ENCODE measurements at regions not wholly inside any gene's neighbourhood (a gene's known extent, or its start where the extent isn't known, plus 50 kb on each side); places are given as distances from the start of the nearest gene placed in this dataset.

- no peak for DNase-seq (ENCODE audit: low spot score)
- Histone ChIP-seq H3K27me3 (no peaks in the 10 kb centered on the region), H3K4me1 (peaks cover 0 to 4% of the 10 kb centered on the region in 2 donors), H3K9me3 (no peaks in the 10 kb centered on the region), H3K27ac (no peak overlapping the region), H3K36me3 (no peaks in the 10 kb centered on the region), H3K4me3 (no peak overlapping the region)
- TF ChIP-seq, protein P1, sequence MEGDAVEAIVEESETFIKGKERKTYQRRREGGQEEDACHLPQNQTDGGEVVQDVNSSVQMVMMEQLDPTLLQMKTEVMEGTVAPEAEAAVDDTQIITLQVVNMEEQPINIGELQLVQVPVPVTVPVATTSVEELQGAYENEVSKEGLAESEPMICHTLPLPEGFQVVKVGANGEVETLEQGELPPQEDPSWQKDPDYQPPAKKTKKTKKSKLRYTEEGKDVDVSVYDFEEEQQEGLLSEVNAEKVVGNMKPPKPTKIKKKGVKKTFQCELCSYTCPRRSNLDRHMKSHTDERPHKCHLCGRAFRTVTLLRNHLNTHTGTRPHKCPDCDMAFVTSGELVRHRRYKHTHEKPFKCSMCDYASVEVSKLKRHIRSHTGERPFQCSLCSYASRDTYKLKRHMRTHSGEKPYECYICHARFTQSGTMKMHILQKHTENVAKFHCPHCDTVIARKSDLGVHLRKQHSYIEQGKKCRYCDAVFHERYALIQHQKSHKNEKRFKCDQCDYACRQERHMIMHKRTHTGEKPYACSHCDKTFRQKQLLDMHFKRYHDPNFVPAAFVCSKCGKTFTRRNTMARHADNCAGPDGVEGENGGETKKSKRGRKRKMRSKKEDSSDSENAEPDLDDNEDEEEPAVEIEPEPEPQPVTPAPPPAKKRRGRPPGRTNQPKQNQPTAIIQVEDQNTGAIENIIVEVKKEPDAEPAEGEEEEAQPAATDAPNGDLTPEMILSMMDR (IDR thresholded peaks at IDR 0.05), result no peak
Observed at GRCh38 chr6:150705392-150705791, 105.7 kb downstream of the PLEKHG1 start.

- DNase-seq (ENCODE audit: low spot score), result no peak
- Histone ChIP-seq H3K4me3 (no peak overlapping the region), H3K9me3 (no peaks in the 10 kb centered on the region), H3K27me3 (no peaks in the 10 kb centered on the region), H3K36me3 (no peaks in the 10 kb centered on the region), H3K4me1 (peaks cover 0 to 10% of the 10 kb centered on the region in 2 donors), H3K27ac (no peak overlapping the region)
- TF ChIP-seq, protein P1 (IDR thresholded peaks at IDR 0.05), result no peak
Observed at GRCh38 chr6:150710236-150710635, 110.6 kb downstream of the PLEKHG1 start.

DNA sequence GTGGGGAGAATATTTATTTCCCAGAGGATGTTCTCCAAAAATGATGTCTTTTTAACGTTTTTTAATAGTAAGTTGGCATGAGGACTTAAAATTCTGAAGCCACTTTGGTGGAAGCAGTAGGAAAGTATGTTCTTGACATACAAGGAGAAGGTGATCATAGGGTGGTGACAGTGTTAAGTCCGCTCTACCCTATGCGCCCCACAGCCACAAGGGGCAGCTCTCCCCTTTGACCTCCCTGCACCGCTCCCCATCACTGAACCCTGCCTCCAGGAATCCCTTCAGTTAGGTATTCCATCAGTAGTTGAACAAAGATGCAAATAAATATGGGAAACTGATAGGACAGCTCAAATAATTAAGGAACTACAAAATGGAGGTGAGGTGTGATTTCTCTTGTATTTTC, 111.4 kb downstream of the PLEKHG1 start:
- Histone ChIP-seq H3K4me1 (peaks cover 0 to 10% of the 10 kb centered on the region in 2 donors), H3K4me3 (no peak overlapping the region), H3K9me3 (no peaks in the 10 kb centered on the region), H3K36me3 (no peaks in the 10 kb centered on the region), H3K27me3 (no peaks in the 10 kb centered on the region), H3K27ac (no peak overlapping the region)
- TF ChIP-seq, protein P1 (IDR thresholded peaks at IDR 0.05), result no peak
- DNase-seq (ENCODE audit: low spot score), result no peak

- Histone ChIP-seq H3K27me3 (no peaks in the 10 kb centered on the region), H3K4me1 (peaks cover 0 to 10% of the 10 kb centered on the region in 2 donors), H3K4me3 (no peak overlapping the region), H3K27ac (no peak overlapping the region), H3K9me3 (no peaks in the 10 kb centered on the region), H3K36me3 (no peaks in the 10 kb centered on the region)
- TF ChIP-seq, protein P1 (IDR thresholded peaks at IDR 0.05), result no peak
- no peak for DNase-seq (ENCODE audit: low spot score)
Observed at GRCh38 chr6:150711584-150712504, 112.2 kb downstream of the PLEKHG1 start.

DNA sequence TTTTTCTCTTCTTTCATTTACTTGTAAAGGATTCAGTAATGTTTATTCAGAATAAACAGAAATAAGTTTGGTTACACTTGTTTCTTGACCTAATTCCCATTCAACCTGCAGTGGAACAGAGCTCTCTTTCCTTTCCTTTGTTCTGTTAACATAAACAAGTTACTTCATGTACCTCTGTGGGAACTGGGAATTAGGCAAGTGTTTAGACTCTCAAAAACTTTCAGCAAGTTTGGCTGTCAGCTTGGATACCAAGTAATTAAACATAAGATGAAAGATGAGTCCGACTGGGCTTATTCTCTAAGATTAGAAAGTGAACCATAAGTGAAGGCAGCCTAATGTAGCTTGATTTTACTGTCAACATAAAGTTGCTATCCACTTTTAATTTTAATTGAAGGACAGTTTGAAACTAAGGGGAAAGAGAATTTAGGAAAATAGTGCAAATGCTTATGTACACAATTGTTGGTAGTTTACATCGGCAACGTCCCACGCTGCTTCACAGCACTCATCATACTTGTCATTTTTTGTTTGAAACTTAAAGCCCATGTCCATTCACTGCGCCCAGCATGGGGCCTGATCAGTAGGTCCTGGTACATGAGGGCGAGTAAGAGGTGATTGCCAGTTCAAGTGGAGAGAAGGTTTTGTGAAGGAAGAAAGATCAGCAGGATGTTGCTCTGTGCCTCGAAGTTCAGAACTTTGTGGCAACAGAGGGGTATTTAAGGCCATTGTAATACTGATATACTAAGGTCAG, 113.0 kb downstream of the PLEKHG1 start:
- Histone ChIP-seq H3K4me1 (peaks cover 0 to 10% of the 10 kb centered on the region in 2 donors), H3K4me3 (no peak overlapping the region), H3K27me3 (no peaks in the 10 kb centered on the region), H3K27ac (no peak overlapping the region), H3K9me3 (no peaks in the 10 kb centered on the region), H3K36me3 (no peaks in the 10 kb centered on the region)
- no peak for DNase-seq (ENCODE audit: low spot score)
- TF ChIP-seq, protein P1 (IDR thresholded peaks at IDR 0.05), result no peak

Measured in right atrium auricular region (tissue), 2 donors.